ENCODE measurements at regions not wholly inside any gene's neighbourhood (a gene's known extent, or its start where the extent isn't known, plus 50 kb on each side); places are given as distances from the start of the nearest gene placed in this dataset.

GRCh38 chr12:92583910-92584309 lies 118.9 kb upstream of the PLEKHG7 start:
- no peak for DNase-seq (ENCODE audit: extremely low read depth in 1 of 2, low read depth in 1 of 2)

GRCh38 chr12:92582893-92583292 lies 119.9 kb upstream of the PLEKHG7 start:
- no peak for DNase-seq (ENCODE audit: extremely low read depth in 1 of 2, low read depth in 1 of 2)

GRCh38 chr12:92582475-92582874 lies 120.3 kb upstream of the PLEKHG7 start:
- no peak for DNase-seq (ENCODE audit: extremely low read depth in 1 of 2, low read depth in 1 of 2)

GRCh38 chr12:92581604-92582003 lies 121.2 kb upstream of the PLEKHG7 start:
- DNase-seq (ENCODE audit: extremely low read depth in 1 of 2, low read depth in 1 of 2) = no peak

- DNase-seq (ENCODE audit: extremely low read depth in 1 of 2, low read depth in 1 of 2) = no peak
These were observed 127.7 kb upstream of the PLEKHG7 start for GRCh38 chr12:92574911-92575570.

GRCh38 chr12:92574051-92574783 lies 128.6 kb upstream of the PLEKHG7 start:
- no peak for DNase-seq (ENCODE audit: extremely low read depth in 1 of 2, low read depth in 1 of 2)

- DNase-seq (ENCODE audit: extremely low read depth in 1 of 2, low read depth in 1 of 2) = no peak
These were observed 129.7 kb upstream of the PLEKHG7 start for GRCh38 chr12:92573104-92573503.

GRCh38 chr12:92571844-92572543 lies 130.8 kb upstream of the PLEKHG7 start:
- no peak for DNase-seq (ENCODE audit: extremely low read depth in 1 of 2, low read depth in 1 of 2)

- DNase-seq (ENCODE audit: extremely low read depth in 1 of 2, low read depth in 1 of 2) = no peak
These were observed 131.6 kb upstream of the PLEKHG7 start for GRCh38 chr12:92571169-92571568.

GRCh38 chr12:92570056-92570753 lies 132.6 kb upstream of the PLEKHG7 start:
- DNase-seq (ENCODE audit: extremely low read depth in 1 of 2, low read depth in 1 of 2) = no peak

GRCh38 chr12:92568691-92569090 lies 134.1 kb upstream of the PLEKHG7 start:
- no peak for DNase-seq (ENCODE audit: extremely low read depth in 1 of 2, low read depth in 1 of 2)

- no peak for DNase-seq (ENCODE audit: extremely low read depth in 1 of 2, low read depth in 1 of 2)
These were observed 136.3 kb upstream of the PLEKHG7 start for GRCh38 chr12:92566448-92567019.

GRCh38 chr12:92563819-92564218 lies 139.0 kb upstream of the PLEKHG7 start:
- no peak for DNase-seq (ENCODE audit: extremely low read depth in 1 of 2, low read depth in 1 of 2)

GRCh38 chr12:92562063-92562734 lies 140.6 kb upstream of the PLEKHG7 start:
- DNase-seq (ENCODE audit: extremely low read depth in 1 of 2, low read depth in 1 of 2) = no peak

- DNase-seq (ENCODE audit: extremely low read depth in 1 of 2, low read depth in 1 of 2) = no peak
These were observed 141.3 kb upstream of the PLEKHG7 start for GRCh38 chr12:92561543-92561899.

- no peak for DNase-seq (ENCODE audit: extremely low read depth in 1 of 2, low read depth in 1 of 2)
These were observed 141.9 kb upstream of the PLEKHG7 start for GRCh38 chr12:92560713-92561542.

GRCh38 chr12:92558806-92559205 lies 144.0 kb upstream of the PLEKHG7 start:
- no peak for DNase-seq (ENCODE audit: extremely low read depth in 1 of 2, low read depth in 1 of 2)

GRCh38 chr12:92558215-92558773 lies 144.5 kb upstream of the PLEKHG7 start:
- DNase-seq (ENCODE audit: extremely low read depth in 1 of 2, low read depth in 1 of 2) = no peak

GRCh38 chr12:92557422-92557724 lies 145.4 kb upstream of the PLEKHG7 start:
- DNase-seq (ENCODE audit: extremely low read depth in 1 of 2, low read depth in 1 of 2) = no peak
